H1 (cell line): ENCODE measurements at regions not wholly inside any gene's neighbourhood (a gene's known extent, or its start where the extent isn't known, plus 50 kb on each side); places are given as distances from the start of the nearest gene placed in this dataset.

ENCODE experiments used
- CTCF ChIA-PET: fragments of 300-600 bp; sonication (Branson Sonifier 250); formaldehyde crosslinking; loops from one replicate; lab custom pipeline; 2021; ENCODE audit not compliant: partially characterized antibody; lab: Charles Lee
- POLR2A ChIA-PET: fragments of 300-600 bp; sonication (Branson Sonifier 250); formaldehyde crosslinking; loops from one replicate; lab custom pipeline; 2021; ENCODE audit warnings: inconsistent platforms; ENCODE audit not compliant: partially characterized antibody; lab: Charles Lee
- DNase-seq, 2 experiments: peaks; one replicate each; pipeline versions ENCODE4 v3.0.0 to v3.0.0-alpha.2; 2010 to 2022; ENCODE audit warnings: low spot score in 2 of 2, low read depth in 1 of 2, mixed read lengths in 1 of 2
- FAIRE-seq: peaks from 2 replicates; lab custom pipeline; 2011; peaks lifted over from hg19 to GRCh38; lab: Jason Lieb, UNC
- H2AFZ ChIP-seq: 2 replicates; pipeline ENCODE4 v1.8.1; 2012; ENCODE audit warnings: low read length, inconsistent platforms
- H2AK5ac ChIP-seq: 2 replicates; pipeline ENCODE4 v1.6.1; 2013; ENCODE audit warnings: low read depth, low read length
- H2BK120ac ChIP-seq: replicated peaks from 2 replicates; pipeline ENCODE3; 2013; ENCODE audit warnings: low read depth, low read length, inconsistent platforms
- H2BK12ac ChIP-seq: 2 replicates; pipeline ENCODE4 v1.6.1; 2013; ENCODE audit warnings: low read depth, low read length
- H2BK15ac ChIP-seq: 2 replicates; pipeline ENCODE4 v1.6.1; 2013; ENCODE audit warnings: low read length
- H2BK20ac ChIP-seq: 2 replicates; pipeline ENCODE4 v1.6.1; 2013; ENCODE audit warnings: low read length
- H2BK5ac ChIP-seq: 2 replicates; pipeline ENCODE4 v1.6.1; 2013; ENCODE audit warnings: low read depth, low read length
- H3K14ac ChIP-seq: 2 replicates; pipeline ENCODE4 v1.6.1; 2013; ENCODE audit warnings: inconsistent platforms; ENCODE audit not compliant: insufficient read length
- H3K18ac ChIP-seq: 2 replicates; pipeline ENCODE4 v1.6.1; 2013; ENCODE audit warnings: low read length; ENCODE audit errors: extremely low read depth
- H3K23ac ChIP-seq: 2 replicates; pipeline ENCODE4 v1.6.1; 2013; ENCODE audit warnings: inconsistent platforms; ENCODE audit not compliant: insufficient read length
- H3K23me2 ChIP-seq: 2 replicates; pipeline ENCODE4 v1.6.1; 2013; ENCODE audit warnings: low read depth, low read length
- H3K27ac ChIP-seq: 2 replicates; pipeline ENCODE4 v1.6.1; 2011; ENCODE audit warnings: low read depth, low read length, inconsistent platforms
- H3K27me3 ChIP-seq, 4 experiments: replicated peaks in 1 of 4; 1 replicate in 1 of 4; 2 replicates in 3 of 4; pipeline versions ENCODE4 v1.6.1 to v1.8.1; 2011 to 2013; ENCODE audit warnings: low read length in 3 of 4, mild to moderate bottlenecking in 3 of 4, inconsistent platforms in 2 of 4, mixed read lengths in 2 of 4, moderate library complexity in 1 of 4; ENCODE audit not compliant: control insufficient read depth in 3 of 4, insufficient read depth in 3 of 4; ENCODE audit errors: extremely low read depth in 1 of 4
- H3K36me3 ChIP-seq, 4 experiments: 2 replicates each; pipeline versions ENCODE4 v1.6.1 to v1.8.1; 2011 to 2013; ENCODE audit warnings: mild to moderate bottlenecking in 4 of 4, low read length in 3 of 4, moderate library complexity in 2 of 4, control low read depth in 1 of 4, inconsistent platforms in 1 of 4; ENCODE audit not compliant: insufficient read depth in 4 of 4, control insufficient read depth in 2 of 4
- H3K4ac ChIP-seq: replicated peaks from 2 replicates; pipeline ENCODE3; 2013; ENCODE audit warnings: low read length, low read depth, mixed read lengths, inconsistent platforms; ENCODE audit not compliant: insufficient read length
- H3K4me1 ChIP-seq, 4 experiments: replicated peaks in 1 of 4; 1 replicate in 1 of 4; 2 replicates in 3 of 4; pipeline versions ENCODE4 v1.6.1 to v1.8.1; 2011 to 2013; ENCODE audit warnings: low read length in 3 of 4, inconsistent platforms in 2 of 4, mixed read lengths in 1 of 4; ENCODE audit not compliant: insufficient read depth in 4 of 4, control insufficient read depth in 3 of 4
- H3K4me2 ChIP-seq, 2 experiments: 2 replicates each; pipeline versions ENCODE4 v1.6.1 to v1.8.1; 2011 to 2013; ENCODE audit warnings: low read depth in 2 of 2, low read length in 2 of 2, control low read depth in 1 of 2, inconsistent platforms in 1 of 2, mild to moderate bottlenecking in 1 of 2; ENCODE audit not compliant: insufficient read depth in 1 of 2
- H3K4me3 ChIP-seq, 4 experiments: fragments of 200-600, 300-600 bp in 1 of 4; sonication (generic), shearing (Covaris generic), sonication (Bioruptor Twin) in 1 of 4; 2 replicates each; pipeline versions ENCODE4 v1.5.1 to v1.8.1; 2011 to 2016; ENCODE audit warnings: low read length in 4 of 4, low read depth in 3 of 4, control low read depth in 2 of 4, inconsistent platforms in 2 of 4, mild to moderate bottlenecking in 2 of 4, mixed read lengths in 1 of 4, moderate library complexity in 1 of 4; ENCODE audit not compliant: insufficient read depth in 2 of 4; ENCODE audit errors: extremely low read depth in 1 of 4
- H3K56ac ChIP-seq: replicated peaks from 2 replicates; pipeline ENCODE3; 2013; ENCODE audit warnings: low read depth, mild to moderate bottlenecking, mixed read lengths, low read length, inconsistent platforms; ENCODE audit not compliant: insufficient read length
- H3K79me1 ChIP-seq: 2 replicates; pipeline ENCODE4 v1.6.1; 2013; ENCODE audit warnings: low read depth, low read length, control low read depth
- H3K79me2 ChIP-seq, 2 experiments: 2 replicates each; pipeline versions ENCODE4 v1.6.1 to v1.8.1; 2012 to 2013; ENCODE audit warnings: low read length in 2 of 2, mild to moderate bottlenecking in 2 of 2, inconsistent platforms in 1 of 2; ENCODE audit not compliant: insufficient read depth in 2 of 2, control insufficient read depth in 1 of 2
- H3K9ac ChIP-seq, 4 experiments: replicated peaks in 1 of 4; 1 replicate in 1 of 4; 2 replicates in 3 of 4; pipeline versions ENCODE4 v1.6.1 to v1.8.1; 2011 to 2013; ENCODE audit warnings: low read depth in 3 of 4, low read length in 3 of 4, control low read depth in 2 of 4, mild to moderate bottlenecking in 2 of 4, moderate library complexity in 2 of 4, inconsistent platforms in 1 of 4; ENCODE audit errors: extremely low read depth in 1 of 4
- H3K9me3 ChIP-seq, 2 experiments: 2 replicates each; pipeline versions ENCODE4 v1.6.1 to v1.8.1; 2012 to 2013; ENCODE audit warnings: mild to moderate bottlenecking in 2 of 2, moderate library complexity in 2 of 2, control low read depth in 1 of 2, inconsistent platforms in 1 of 2, low read depth in 1 of 2, low read length in 1 of 2, mixed read lengths in 1 of 2; ENCODE audit not compliant: insufficient read depth in 2 of 2
- H4K20me1 ChIP-seq, 2 experiments: replicated peaks in 1 of 2; 2 replicates each; pipeline versions ENCODE3 to v1.8.1; 2011 to 2013; ENCODE audit warnings: inconsistent platforms in 2 of 2, low read length in 2 of 2, mild to moderate bottlenecking in 1 of 2; ENCODE audit not compliant: insufficient read depth in 2 of 2, control insufficient read depth in 1 of 2
- H4K5ac ChIP-seq: 2 replicates; pipeline ENCODE4 v1.6.1; 2013; ENCODE audit warnings: low read length, low read depth, mixed read lengths, inconsistent platforms; ENCODE audit not compliant: insufficient read length
- H4K8ac ChIP-seq: 2 replicates; pipeline ENCODE4 v1.8.0; 2013; ENCODE audit warnings: mild to moderate bottlenecking, moderate library complexity, low read length, inconsistent platforms; ENCODE audit not compliant: insufficient read depth; ENCODE audit errors: extremely low read depth
- H4K91ac ChIP-seq: replicated peaks from 2 replicates; pipeline ENCODE3; 2013; ENCODE audit warnings: low read length, mixed read lengths, inconsistent platforms; ENCODE audit not compliant: insufficient read length
- ATF2 ChIP-seq: IDR thresholded peaks from 2 replicates; pipeline ENCODE4 v1.6.1; 2012; ENCODE audit warnings: low read length, inconsistent platforms
- ATF3 ChIP-seq: IDR thresholded peaks from 2 replicates; pipeline ENCODE4 v1.6.1; 2011; ENCODE audit warnings: low read depth, mild to moderate bottlenecking, low read length; ENCODE audit not compliant: insufficient read depth
- BACH1 ChIP-seq: IDR thresholded peaks from 2 replicates; pipeline ENCODE4 v1.6.1; 2012; ENCODE audit warnings: low read length, improper control_type of control experiment
- CBX5 ChIP-seq: fragments of 300-800, 300-1000 bp; sonication (generic); IDR thresholded peaks from 2 replicates; pipeline ENCODE4 v1.7.1; 2016; ENCODE audit warnings: antibody characterized with exemption, low read length, low read depth
- EGR1 ChIP-seq: IDR thresholded peaks from 2 replicates; pipeline ENCODE4 v1.6.1; 2011; ENCODE audit warnings: low read depth, low read length, borderline replicate concordance
- JUND ChIP-seq: IDR thresholded peaks from 2 replicates; pipeline ENCODE4 v1.6.1; 2011; ENCODE audit warnings: mild to moderate bottlenecking, improper control_type of control experiment, low read length
- NANOG ChIP-seq: IDR thresholded peaks from 2 replicates; pipeline ENCODE4 v1.6.1; 2011; ENCODE audit warnings: low read length, low read depth, mild to moderate bottlenecking, inconsistent platforms; ENCODE audit not compliant: insufficient read depth, poor library complexity, severe bottlenecking
- PHF8 ChIP-seq: fragments of 200-600 bp; sonication (generic); conservative IDR thresholded peaks from 2 replicates; pipeline ENCODE4 v1.7.1; 2012; ENCODE audit warnings: low read depth, mild to moderate bottlenecking, inconsistent platforms, low read length, moderate library complexity
- POLR2AphosphoS5 ChIP-seq: IDR thresholded peaks from 2 replicates; pipeline ENCODE4 v1.6.1; 2011; ENCODE audit warnings: low read depth, low read length
- POU5F1 ChIP-seq: IDR thresholded peaks from 2 replicates; pipeline ENCODE4 v1.6.1; 2011; ENCODE audit warnings: low read depth, mild to moderate bottlenecking, low read length, moderate library complexity
- SIN3A ChIP-seq, 2 experiments: IDR thresholded peaks in 1 of 2; conservative IDR thresholded peaks in 1 of 2; 2 replicates each; pipeline ENCODE4 v1.6.1; 2011 to 2012; ENCODE audit warnings: low read length in 2 of 2, improper control_type of control experiment in 1 of 2, low read depth in 1 of 2, mild to moderate bottlenecking in 1 of 2
- SIRT6 ChIP-seq: IDR thresholded peaks from one replicate; pipeline ENCODE4 v1.7.1; 2012; ENCODE audit warnings: low read length, inconsistent platforms
- SIX5 ChIP-seq: IDR thresholded peaks from 2 replicates; pipeline ENCODE4 v1.6.1; 2011; ENCODE audit warnings: mild to moderate bottlenecking, low read depth, low read length
- TAF1 ChIP-seq: IDR thresholded peaks from 2 replicates; pipeline ENCODE4 v1.6.1; 2011; ENCODE audit warnings: mild to moderate bottlenecking, low read depth, low read length

- Histone ChIP-seq H3K27ac (no peak overlapping the region), H3K4ac (no peak overlapping the region), H3K18ac (no peak overlapping the region), H3K14ac (no peak overlapping the region), H3K79me2 (peaks cover 8 to 99% of the 10 kb centered on the region in 2 experiments; a peak in 3 of 4 replicates), H4K8ac (no peak overlapping the region), H4K5ac (no peak overlapping the region), H3K4me1 (peaks cover 4 to 10% (median 8%) of the 10 kb centered on the region in 4 experiments; a peak in 4 of 7 replicates), H3K9me3 (no peaks in the 10 kb centered on the region), H4K91ac (no peak overlapping the region), H3K79me1 (no peaks in the 10 kb centered on the region), H3K4me2 (no peak overlapping the region), H3K36me3 (no peaks in the 10 kb centered on the region), H3K9ac (no peak overlapping the region), H2BK120ac (no peak overlapping the region), H3K4me3 (no peak overlapping the region), H2BK12ac (no peak overlapping the region), H3K23me2 (no peaks in the 10 kb centered on the region), H2AFZ (no peak overlapping the region), H3K23ac (no peak overlapping the region), H3K56ac (no peak overlapping the region), H2BK20ac (no peak overlapping the region), H4K20me1 (peaks cover 0 to 2% of the 10 kb centered on the region in 2 experiments), H2AK5ac (no peak overlapping the region; the same call in 1 of the 2 replicates), H2BK5ac (no peak overlapping the region), H2BK15ac (no peak overlapping the region), H3K27me3 (no peaks in the 10 kb centered on the region)
- FAIRE-seq: no peak
- CTCF ChIA-PET: no interaction called here
- DNase-seq: no peak
- POLR2A ChIA-PET: interaction anchor here (1.2 kb wide), 1 partner anchor 62 kb away, joined by 3 read pairs; no protein-coding TSS in a partner anchor
- TF ChIP-seq BACH1 (no peak), CBX5 (no peak), ATF3 (no peak), EGR1 (no peak), NANOG (no peak), TAF1 (no peak), JUND (no peak), PHF8 (no peak), POU5F1 (no peak), ATF2 (no peak), SIN3A (conservative IDR thresholded peaks at IDR 0.05 in 1 of 2, IDR thresholded peaks at IDR 0.05 in 1 of 2; ENCODE audit: low read depth in 1 of 2, low read length in 2 of 2) (no peak), SIX5 (no peak), SIRT6 (no peak), POLR2AphosphoS5 (no peak)
These were observed 420.9 kb downstream of the PCNX1 start for GRCh38 chr14:71328183-71328582.
